Stimulated activated naive B cell treated with anti-CD40 and anti-IgM and Interleukin-4, amounts not matched to agents 10 μg/mL and 1 μg/mL and 100 μg/mL, for 72 hours (primary cell): ENCODE measurements at regions not wholly inside any gene's neighbourhood (a gene's known extent, or its start where the extent isn't known, plus 50 kb on each side); places are given as distances from the start of the nearest gene placed in this dataset.

Experiments
- ATAC-seq, 2 donors: fragments of 150-1000 bp; cut with Tn5 transposase; replicated peaks; 2 replicates each; pipeline ENCODE4 v1.10.0; 2021; ENCODE audit warnings: moderate library complexity in 1 of 2
- DNase-seq: peaks from one replicate; pipeline ENCODE4 v3.0.0; 2021
- H3K27ac Mint-ChIP-seq: one replicate; pipeline ENCODE4 v1.8.0; 2022; ENCODE audit warnings: mild to moderate bottlenecking, mixed read lengths
- H3K27me3 Mint-ChIP-seq, 2 donors: one replicate each; pipeline ENCODE4 v1.8.0; 2022; ENCODE audit warnings: mixed read lengths in 2 of 2
- H3K36me3 Mint-ChIP-seq, 2 donors: one replicate each; pipeline ENCODE4 v1.8.0; 2022; ENCODE audit warnings: mixed read lengths in 2 of 2, mild to moderate bottlenecking in 1 of 2
- H3K4me1 Mint-ChIP-seq, 2 donors: one replicate each; pipeline ENCODE4 v1.8.0; 2022; ENCODE audit warnings: mixed read lengths in 2 of 2, mild to moderate bottlenecking in 1 of 2
- H3K4me3 Mint-ChIP-seq, 2 donors: one replicate each; pipeline ENCODE4 v1.8.0; 2022; ENCODE audit warnings: mild to moderate bottlenecking in 2 of 2, mixed read lengths in 2 of 2, moderate library complexity in 1 of 2
- H3K9me3 Mint-ChIP-seq, 2 donors: one replicate each; pipeline ENCODE4 v1.8.0; 2022; ENCODE audit warnings: mixed read lengths in 2 of 2, mild to moderate bottlenecking in 1 of 2

DNA sequence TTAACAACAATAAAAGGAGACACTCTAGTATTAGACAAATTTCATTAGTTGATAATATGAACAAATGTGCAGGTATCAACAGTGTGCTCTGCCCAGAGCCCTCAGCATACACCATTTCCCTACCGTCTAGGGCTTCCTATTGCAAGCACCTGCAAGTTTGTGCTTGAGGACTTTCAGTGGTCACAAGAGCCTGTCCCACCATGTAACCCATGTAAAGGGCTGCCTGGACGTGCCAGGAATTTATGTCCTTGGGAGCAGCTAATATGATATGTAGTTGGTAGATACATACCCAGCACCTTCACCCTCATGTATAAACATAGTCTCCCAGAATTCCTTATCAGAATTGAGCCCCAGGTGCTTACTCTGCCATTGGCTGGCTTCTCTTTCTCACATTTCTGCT is 128.0 kb downstream of the UFM1 start:
- DNase-seq, result no peak

DNA sequence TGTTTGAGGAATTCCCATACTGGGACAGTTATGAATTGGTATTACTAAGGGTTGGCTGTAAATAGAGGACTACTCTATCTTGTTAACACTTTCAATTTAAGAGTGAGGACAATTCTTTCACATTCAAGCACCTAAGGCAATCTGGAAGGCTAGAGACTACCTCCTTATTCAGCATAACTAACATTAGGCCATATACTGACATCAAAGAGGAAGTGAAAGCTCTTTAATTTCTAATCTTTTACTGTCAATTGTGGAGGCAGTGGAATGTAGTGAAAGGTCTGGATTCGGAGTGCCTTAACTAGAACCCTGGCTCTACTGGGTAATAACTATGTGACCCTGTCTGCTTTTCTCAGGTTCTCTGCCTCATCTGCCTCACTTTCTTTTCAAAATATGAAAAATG is 134.0 kb downstream of the UFM1 start:
- Mint-ChIP-seq H3K9me3 (no peaks in the 10 kb centered on the region), H3K27me3 (no peaks in the 10 kb centered on the region), H3K36me3 (no peaks in the 10 kb centered on the region), H3K4me3 (no peak overlapping the region), H3K27ac (no peak overlapping the region), H3K4me1 (no peaks in the 10 kb centered on the region)
- ATAC-seq (no peak), DNase-seq (no peak)

More for the DNA sequence above, 128.0 kb downstream of the UFM1 start:
- Mint-ChIP-seq H3K27me3 (no peaks in the 10 kb centered on the region), H3K27ac (no peak overlapping the region), H3K36me3 (no peaks in the 10 kb centered on the region), H3K4me3 (no peak overlapping the region), H3K9me3 (no peaks in the 10 kb centered on the region), H3K4me1 (no peaks in the 10 kb centered on the region)
- ATAC-seq, result no peak

DNA sequence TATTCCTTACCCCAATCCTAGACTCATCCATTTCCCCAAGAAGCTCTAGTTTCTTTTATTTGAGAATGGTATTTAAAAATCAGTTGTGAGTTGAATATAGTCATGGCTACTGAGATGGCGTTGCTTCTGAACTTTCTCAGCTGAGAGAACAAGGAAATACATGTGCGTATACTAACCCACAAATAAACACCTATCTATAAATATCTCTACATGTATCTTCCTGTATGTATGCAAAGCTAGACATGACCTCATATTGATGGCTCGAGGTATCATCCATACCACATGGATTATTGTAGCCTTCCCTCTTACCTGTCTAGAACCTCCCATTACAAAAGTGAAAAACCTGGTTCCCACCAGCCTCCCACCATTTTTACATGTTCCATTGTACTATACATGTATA is 141.0 kb downstream of the UFM1 start:
- H3K4me1 Mint-ChIP-seq, result no peaks in the 10 kb centered on the region
- no peak overlapping the region for H3K4me3 Mint-ChIP-seq
- no peak for DNase-seq
- H3K36me3 Mint-ChIP-seq, result no peaks in the 10 kb centered on the region
- no peaks in the 10 kb centered on the region for H3K9me3 Mint-ChIP-seq
- H3K27me3 Mint-ChIP-seq, result no peaks in the 10 kb centered on the region
- no peak for ATAC-seq
- H3K27ac Mint-ChIP-seq, result no peak overlapping the region

DNA sequence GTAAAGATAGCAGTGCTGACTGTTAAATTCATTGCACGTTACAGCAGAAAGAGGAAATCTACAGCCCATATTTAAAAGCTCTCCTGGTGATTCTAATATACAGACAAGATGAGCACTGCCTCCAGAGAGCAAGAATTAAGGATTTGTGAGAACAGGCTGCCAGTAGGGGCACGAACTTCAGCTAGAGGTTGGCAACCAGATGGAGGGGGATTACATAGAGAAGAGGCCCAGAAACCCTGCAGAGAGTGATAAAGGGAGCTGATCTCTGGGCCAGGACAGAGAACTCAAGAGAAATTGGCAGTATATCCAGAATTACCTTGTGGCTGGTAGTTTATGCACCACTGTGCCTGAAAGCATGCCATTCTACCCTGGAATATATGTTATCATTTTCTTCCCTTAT is 144.8 kb downstream of the UFM1 start:
- H3K4me3 Mint-ChIP-seq, result no peak overlapping the region
- no peak for DNase-seq
- no peaks in the 10 kb centered on the region for H3K27me3 Mint-ChIP-seq

DNA sequence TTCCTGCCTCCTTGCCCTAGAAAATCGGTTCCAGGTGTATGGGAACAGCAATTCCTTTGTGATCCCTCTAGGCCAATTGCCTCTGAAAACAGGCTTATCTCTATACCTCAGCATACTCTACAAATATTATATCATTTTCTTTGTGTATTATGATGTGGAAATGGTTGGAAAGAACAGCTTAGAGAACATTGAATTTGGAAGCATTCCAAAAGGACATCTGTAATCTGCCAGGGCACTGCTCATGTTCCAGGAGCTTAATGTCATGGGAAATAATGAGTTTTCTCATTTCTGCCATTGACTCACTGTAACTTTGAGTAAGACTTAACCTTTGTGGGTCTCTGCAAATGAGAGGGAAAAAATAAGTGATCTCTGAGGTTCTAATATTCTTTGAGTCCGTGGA is 147.3 kb downstream of the UFM1 start:
- Mint-ChIP-seq H3K9me3 (peaks cover 0 to 3% of the 10 kb centered on the region in 2 donors), H3K4me3 (no peak overlapping the region), H3K36me3 (no peaks in the 10 kb centered on the region), H3K27ac (no peak overlapping the region), H3K27me3 (no peaks in the 10 kb centered on the region), H3K4me1 (no peaks in the 10 kb centered on the region)
- no peak for DNase-seq
- ATAC-seq, result no peak

More for the DNA sequence above, 144.8 kb downstream of the UFM1 start:
- no peaks in the 10 kb centered on the region for H3K4me1 Mint-ChIP-seq
- ATAC-seq, result no peak
- no peak overlapping the region for H3K27ac Mint-ChIP-seq
- H3K36me3 Mint-ChIP-seq, result no peaks in the 10 kb centered on the region
- H3K9me3 Mint-ChIP-seq, result peaks cover 0 to 3% of the 10 kb centered on the region in 2 donors

DNA sequence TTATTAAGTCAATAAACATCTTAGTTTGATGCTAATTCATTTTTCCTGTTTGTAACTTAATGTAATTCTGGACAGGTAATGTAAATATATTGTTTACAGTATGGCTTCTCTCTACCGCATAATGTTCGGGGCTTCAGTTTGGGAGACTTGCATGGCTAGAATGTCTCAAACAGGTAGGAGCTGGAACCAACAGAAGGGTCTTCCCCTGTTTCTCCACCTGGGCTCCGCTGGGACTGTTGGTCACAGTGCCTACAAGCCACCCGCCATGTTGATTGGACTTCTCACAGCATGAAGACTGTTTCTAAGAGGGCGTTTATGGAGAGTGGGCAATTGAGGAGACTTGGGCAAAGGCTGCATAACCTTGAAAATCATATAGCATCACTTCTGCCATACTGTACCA is 148.6 kb downstream of the UFM1 start:
- Mint-ChIP-seq H3K36me3 (no peaks in the 10 kb centered on the region), H3K4me1 (no peaks in the 10 kb centered on the region), H3K27ac (no peak overlapping the region), H3K9me3 (peaks cover 0 to 5% of the 10 kb centered on the region in 2 donors), H3K4me3 (no peak overlapping the region), H3K27me3 (peaks cover 0 to 4% of the 10 kb centered on the region in 2 donors)
- no peak for ATAC-seq
- no peak for DNase-seq

DNA sequence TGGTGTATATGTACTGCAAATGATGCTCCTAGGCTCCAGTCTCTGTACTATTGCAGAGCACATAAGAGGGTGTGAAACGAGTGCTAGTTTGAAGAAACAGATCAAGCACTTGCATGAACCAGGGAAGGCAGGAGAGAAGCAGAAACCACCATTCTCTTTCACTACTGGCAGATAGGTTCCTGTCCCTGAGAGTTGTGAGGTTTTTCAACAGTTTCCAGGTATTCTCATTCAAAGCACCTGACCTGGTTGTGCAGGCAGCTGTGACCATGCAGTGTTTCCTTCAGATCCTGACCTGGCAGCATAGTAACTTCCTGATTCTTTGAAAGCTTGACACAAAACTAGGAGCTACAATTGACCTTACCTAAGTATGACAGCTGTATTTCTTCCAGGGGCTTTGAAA is 164.9 kb downstream of the UFM1 start:
- Mint-ChIP-seq H3K27ac (no peak overlapping the region), H3K4me3 (no peak overlapping the region), H3K36me3 (no peaks in the 10 kb centered on the region), H3K27me3 (no peaks in the 10 kb centered on the region), H3K9me3 (peaks cover 0 to 2% of the 10 kb centered on the region in 2 donors), H3K4me1 (no peaks in the 10 kb centered on the region)
- DNase-seq (no peak), ATAC-seq (no peak)

DNA sequence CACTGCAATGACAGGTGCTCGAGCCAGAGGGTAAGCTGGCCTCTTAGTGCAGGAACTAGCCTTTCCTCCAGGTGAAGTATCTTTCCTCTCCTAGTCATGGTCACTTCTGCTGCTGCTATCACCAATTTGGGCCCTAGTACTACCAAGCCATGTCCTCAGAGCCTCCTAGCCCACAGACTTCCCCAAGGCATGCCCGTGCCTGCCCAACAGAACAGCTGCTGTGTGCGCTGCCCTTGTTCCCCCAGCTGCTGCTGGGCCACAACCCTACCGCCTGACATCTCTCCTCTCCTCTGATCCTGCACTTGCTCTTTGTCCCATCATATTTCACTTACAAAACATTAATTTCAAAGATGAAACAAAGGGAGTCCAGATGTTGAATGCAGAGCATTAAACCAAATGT is 168.5 kb upstream of the FREM2 start:
- no peaks in the 10 kb centered on the region for H3K27me3 Mint-ChIP-seq
- no peak overlapping the region for H3K27ac Mint-ChIP-seq
- H3K36me3 Mint-ChIP-seq, result no peaks in the 10 kb centered on the region
- DNase-seq (no peak), ATAC-seq (no peak)
- no peak overlapping the region for H3K4me3 Mint-ChIP-seq
- no peaks in the 10 kb centered on the region for H3K4me1 Mint-ChIP-seq
- peaks cover 0 to 3% of the 10 kb centered on the region in 2 donors for H3K9me3 Mint-ChIP-seq

DNA sequence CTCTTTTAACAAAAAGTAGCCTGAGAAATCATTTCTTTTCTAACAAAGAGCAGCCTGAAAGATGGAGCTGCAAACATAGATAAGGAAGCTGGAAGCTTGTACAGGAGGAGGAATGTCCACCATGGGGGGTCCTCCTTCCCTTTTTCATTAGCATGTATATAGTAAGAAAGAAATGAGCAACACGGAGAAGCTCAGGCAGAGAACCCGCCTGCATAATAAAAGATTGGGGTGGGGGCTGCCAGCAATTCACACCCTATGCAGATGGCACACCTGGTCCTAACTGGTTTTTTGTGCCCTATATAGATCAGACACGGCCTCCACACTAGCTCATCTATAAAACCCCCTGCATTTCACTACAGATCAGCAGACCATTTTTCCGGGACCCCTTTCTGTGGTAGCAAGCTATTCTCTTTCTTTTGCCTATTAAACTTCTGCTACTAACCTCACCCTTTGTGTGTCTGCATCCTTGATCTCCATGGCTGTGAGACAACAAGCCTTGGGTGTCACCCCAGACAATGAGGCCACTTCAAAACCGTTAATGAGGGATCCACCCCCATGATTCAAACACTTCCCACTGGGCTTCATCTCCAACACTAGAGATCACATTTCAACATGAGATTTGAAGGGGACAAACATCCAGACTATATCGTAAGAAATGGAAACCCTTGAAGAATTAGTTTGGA is 167.5 kb upstream of the FREM2 start:
- Mint-ChIP-seq H3K4me1 (no peaks in the 10 kb centered on the region), H3K4me3 (no peak overlapping the region), H3K9me3 (peaks cover 0 to 3% of the 10 kb centered on the region in 2 donors), H3K27me3 (no peaks in the 10 kb centered on the region), H3K27ac (no peak overlapping the region), H3K36me3 (no peaks in the 10 kb centered on the region)
- ATAC-seq (no peak), DNase-seq (no peak)

DNA sequence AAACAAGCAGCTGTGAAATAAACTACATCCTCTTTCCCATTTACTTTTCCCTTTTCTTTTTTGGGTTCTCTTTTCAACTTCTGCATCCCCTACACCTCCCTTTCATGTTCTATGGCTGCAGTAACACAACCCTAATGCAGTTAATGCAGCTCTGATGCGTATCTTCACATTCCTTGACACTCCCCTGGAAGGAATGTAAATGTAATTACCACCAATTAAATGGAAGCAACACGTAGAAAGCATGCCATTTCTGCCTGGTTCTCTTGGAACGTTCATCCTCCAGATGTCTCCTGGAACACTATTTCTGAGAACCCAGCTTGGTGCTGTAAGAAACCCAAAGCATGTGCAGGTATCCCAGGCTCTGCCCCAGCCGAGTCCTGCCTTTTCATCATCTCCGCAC is 166.8 kb upstream of the FREM2 start:
- Mint-ChIP-seq H3K27ac (no peak overlapping the region), H3K9me3 (peaks cover 0 to 3% of the 10 kb centered on the region in 2 donors), H3K27me3 (no peaks in the 10 kb centered on the region), H3K4me3 (no peak overlapping the region), H3K4me1 (no peaks in the 10 kb centered on the region), H3K36me3 (no peaks in the 10 kb centered on the region)
- DNase-seq (no peak), ATAC-seq (no peak)

DNA sequence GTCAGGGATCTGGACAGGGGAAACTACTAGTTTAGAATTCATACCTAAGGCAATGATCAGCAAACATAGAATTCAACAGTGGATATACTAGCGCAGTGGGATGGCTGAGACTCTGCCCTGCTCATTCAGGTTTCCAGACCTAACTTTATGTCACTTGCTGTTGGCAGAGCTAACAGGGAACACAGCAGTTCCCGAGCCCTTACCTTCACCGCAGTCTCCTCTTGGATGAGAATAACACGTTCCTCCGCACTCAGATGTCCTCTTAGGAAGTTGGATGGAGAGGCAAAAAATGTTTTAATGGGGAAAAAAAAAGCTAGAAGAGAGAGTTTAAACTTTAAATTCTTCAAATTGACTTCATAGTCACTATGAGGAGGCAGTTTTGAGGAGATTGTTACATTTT is 159.7 kb upstream of the FREM2 start:
- Mint-ChIP-seq H3K27ac (no peak overlapping the region), H3K4me3 (no peak overlapping the region), H3K4me1 (no peaks in the 10 kb centered on the region), H3K9me3 (no peaks in the 10 kb centered on the region), H3K27me3 (peaks cover 0 to 3% of the 10 kb centered on the region in 2 donors), H3K36me3 (no peaks in the 10 kb centered on the region)
- ATAC-seq (no peak), DNase-seq (no peak)

DNA sequence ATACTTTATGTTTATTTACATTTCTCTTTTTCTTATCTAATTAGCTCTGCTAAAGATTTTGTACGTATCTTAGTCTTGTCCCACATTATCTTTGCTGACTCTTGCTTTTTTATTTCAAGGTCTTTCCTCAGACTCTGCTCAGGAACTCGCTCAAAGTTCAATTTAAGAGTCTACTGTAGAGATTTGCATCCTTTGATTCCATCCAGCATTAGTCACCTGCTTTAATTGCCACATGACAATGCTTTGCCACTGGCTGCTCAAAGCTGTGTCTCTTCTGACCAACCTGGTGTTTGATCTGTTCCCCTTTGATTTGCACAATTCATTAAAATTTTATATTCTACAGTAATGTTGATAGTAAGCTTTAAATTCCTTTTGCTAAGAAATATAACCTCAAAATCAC is 157.9 kb upstream of the FREM2 start:
- Mint-ChIP-seq H3K27me3 (peaks cover 0 to 3% of the 10 kb centered on the region in 2 donors), H3K4me3 (no peak overlapping the region), H3K27ac (no peak overlapping the region), H3K36me3 (no peaks in the 10 kb centered on the region), H3K4me1 (no peaks in the 10 kb centered on the region), H3K9me3 (no peaks in the 10 kb centered on the region)
- DNase-seq (no peak), ATAC-seq (no peak)

DNA sequence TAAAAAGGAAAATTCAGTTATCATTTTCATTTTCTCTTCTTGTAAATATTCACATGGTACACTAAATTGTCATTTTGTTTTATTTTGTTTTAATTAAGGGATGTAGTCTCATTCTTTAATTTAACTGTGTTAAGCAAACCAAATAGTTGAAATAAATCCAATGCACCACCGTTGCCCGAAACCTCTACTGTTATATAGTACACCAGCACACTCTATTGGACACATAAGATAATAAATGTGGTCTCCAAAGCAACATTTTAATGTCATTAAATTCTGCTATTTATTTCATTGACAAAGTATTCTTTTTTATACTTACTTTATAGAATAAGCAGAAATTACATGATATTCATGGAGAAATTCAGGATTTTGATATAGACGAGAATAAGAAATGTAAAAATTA is 156.4 kb upstream of the FREM2 start:
- H3K9me3 Mint-ChIP-seq, result no peaks in the 10 kb centered on the region
- H3K4me3 Mint-ChIP-seq, result no peak overlapping the region
- H3K36me3 Mint-ChIP-seq, result no peaks in the 10 kb centered on the region
- ATAC-seq (peak in 1 of 2 donors; percentile 41), DNase-seq (no peak)
- peaks cover 0 to 3% of the 10 kb centered on the region in 2 donors for H3K27me3 Mint-ChIP-seq
- no peak overlapping the region for H3K27ac Mint-ChIP-seq
- H3K4me1 Mint-ChIP-seq, result no peaks in the 10 kb centered on the region

DNA sequence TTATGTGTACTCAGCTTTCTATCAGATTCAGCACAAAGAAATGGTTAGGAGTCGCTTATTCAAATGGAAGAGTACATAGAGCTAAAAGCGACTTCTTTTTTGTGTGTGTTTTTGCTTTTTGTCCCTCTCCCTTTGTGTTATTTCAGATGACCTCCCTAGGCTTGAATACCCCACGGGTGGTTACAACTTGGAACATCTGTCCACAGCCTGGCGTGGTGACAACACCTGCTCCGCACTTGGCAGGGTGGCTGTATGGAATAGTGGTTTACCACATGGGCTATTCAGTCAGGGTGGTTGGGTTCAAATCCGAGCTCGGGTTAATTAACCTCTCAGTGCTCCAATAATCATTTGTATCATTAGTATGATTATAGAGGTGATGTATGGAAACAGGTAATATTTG is 151.6 kb upstream of the FREM2 start:
- Mint-ChIP-seq H3K27ac (no peak overlapping the region), H3K36me3 (no peaks in the 10 kb centered on the region), H3K9me3 (peaks cover 0 to 1% of the 10 kb centered on the region in 2 donors), H3K4me3 (no peak overlapping the region), H3K27me3 (peaks cover 0 to 4% of the 10 kb centered on the region in 2 donors), H3K4me1 (no peaks in the 10 kb centered on the region)
- DNase-seq (no peak), ATAC-seq (no peak)

DNA sequence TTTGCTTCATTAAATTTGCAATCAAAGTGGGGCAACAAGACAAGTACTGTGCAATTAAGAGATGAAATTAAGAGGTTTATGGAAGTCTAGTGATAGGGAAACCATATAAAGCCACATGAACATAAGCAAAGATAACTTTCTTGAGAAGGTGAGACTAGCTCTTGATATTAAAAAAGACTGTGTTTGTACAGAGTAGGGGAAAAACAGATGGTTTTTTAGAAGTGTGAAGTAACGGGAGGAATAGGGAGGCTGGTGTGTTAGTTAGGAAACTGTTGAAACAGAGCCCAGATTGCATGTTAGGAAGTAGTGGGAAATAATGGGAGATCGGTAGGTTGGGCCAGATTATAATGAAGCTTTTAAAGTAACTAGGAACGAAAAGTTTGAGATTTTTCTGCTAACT is 149.8 kb upstream of the FREM2 start:
- H3K27me3 Mint-ChIP-seq, result peaks cover 0 to 4% of the 10 kb centered on the region in 2 donors

DNA sequence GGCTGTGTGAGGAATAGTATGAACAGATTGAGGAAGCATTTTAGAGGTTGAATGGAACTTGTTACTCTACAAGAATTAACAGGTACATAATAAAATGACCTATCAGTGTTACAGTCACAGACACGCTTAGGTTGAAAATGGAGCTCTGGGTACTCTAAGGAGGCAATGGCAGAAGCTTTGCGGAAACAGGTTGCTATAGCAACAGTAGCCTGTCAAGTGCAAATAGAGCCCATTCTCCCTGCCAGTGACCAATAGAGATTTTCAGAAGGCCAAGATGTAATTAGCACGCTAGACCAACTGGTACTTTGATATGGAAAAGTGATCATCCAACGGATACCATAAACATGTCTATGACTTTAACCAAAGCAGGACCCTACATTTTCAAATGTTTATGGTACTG is 148.5 kb upstream of the FREM2 start:
- DNase-seq (no peak), ATAC-seq (no peak)
- Mint-ChIP-seq H3K27ac (no peak overlapping the region), H3K4me1 (no peaks in the 10 kb centered on the region), H3K9me3 (peaks cover 0 to 1% of the 10 kb centered on the region in 2 donors), H3K27me3 (peaks cover 0 to 4% of the 10 kb centered on the region in 2 donors), H3K4me3 (no peak overlapping the region), H3K36me3 (no peaks in the 10 kb centered on the region)

More for the DNA sequence above, 149.8 kb upstream of the FREM2 start:
- DNase-seq, result no peak
- ATAC-seq, result no peak
- no peaks in the 10 kb centered on the region for H3K4me1 Mint-ChIP-seq
- peaks cover 0 to 1% of the 10 kb centered on the region in 2 donors for H3K9me3 Mint-ChIP-seq
- H3K36me3 Mint-ChIP-seq, result no peaks in the 10 kb centered on the region
- no peak overlapping the region for H3K27ac Mint-ChIP-seq
- H3K4me3 Mint-ChIP-seq, result no peak overlapping the region
